Caco-2 (cell line): ENCODE measurements at regions not wholly inside any gene's neighbourhood (a gene's known extent, or its start where the extent isn't known, plus 50 kb on each side); places are given as distances from the start of the nearest gene placed in this dataset.

Experiments used
- BruUV-seq: library from RNA; stranded (reverse); fragments of 400-500 nt; replicated peaks from 2 replicates; lab custom pipeline; 2021; lab: Mats Ljungman, UMichigan
- CTCF ChIA-PET: fragments of 300-600 bp; sonication (Branson Sonifier 250); formaldehyde crosslinking; loops from one replicate; lab custom pipeline; 2022; ENCODE audit warnings: antibody characterized with exemption; lab: Charles Lee
- POLR2A ChIA-PET: fragments of 300-600 bp; sonication (Branson Sonifier 250); formaldehyde crosslinking; loops from one replicate; lab custom pipeline; 2022; ENCODE audit warnings: antibody characterized with exemption; lab: Charles Lee
- DNase-seq, 2 experiments: peaks; one replicate each; pipeline versions ENCODE4 v3.0.0 to v3.0.0-alpha.2; 2020 to 2022
- H3K27me3 ChIP-seq: replicated peaks from 2 replicates; pipeline ENCODE4 v1.6.0; 2011; ENCODE audit warnings: low read length; ENCODE audit not compliant: control insufficient read depth, insufficient read depth
- H3K36me3 ChIP-seq: 2 replicates; pipeline ENCODE4 v1.5.1; 2011; ENCODE audit warnings: low read length; ENCODE audit not compliant: control insufficient read depth, insufficient read depth
- H3K4me1 ChIP-seq: fragments of 250-450 bp; sonication (Bioruptor Pico); 2 replicates; pipeline ENCODE4 v1.5.1; 2020; ENCODE audit warnings: mild to moderate bottlenecking
- H3K4me3 ChIP-seq: 2 replicates; pipeline ENCODE4 v1.5.1; 2011; ENCODE audit warnings: low read depth, mild to moderate bottlenecking, control low read depth, low read length
- H3K9me3 ChIP-seq: fragments of 250-450 bp; sonication (Bioruptor Pico); 2 replicates; pipeline ENCODE4 v1.5.1; 2020; ENCODE audit warnings: mild to moderate bottlenecking, moderate library complexity
- H3K27ac Mint-ChIP-seq: one replicate; pipeline ENCODE4 v1.8.0; 2022; ENCODE audit warnings: mixed read lengths; ENCODE audit not compliant: unreplicated experiment
- H3K27me3 Mint-ChIP-seq: one replicate; pipeline ENCODE4 v1.8.0; 2022; ENCODE audit warnings: mixed read lengths; ENCODE audit not compliant: insufficient read depth, unreplicated experiment
- H3K36me3 Mint-ChIP-seq: one replicate; pipeline ENCODE4 v1.8.0; 2022; ENCODE audit warnings: mild to moderate bottlenecking, mixed read lengths; ENCODE audit not compliant: insufficient read depth, unreplicated experiment
- H3K4me1 Mint-ChIP-seq: one replicate; pipeline ENCODE4 v1.8.0; 2022; ENCODE audit warnings: low read depth, mixed read lengths; ENCODE audit not compliant: unreplicated experiment
- H3K4me3 Mint-ChIP-seq: one replicate; pipeline ENCODE4 v1.8.0; 2022; ENCODE audit warnings: mild to moderate bottlenecking, moderate library complexity, mixed read lengths; ENCODE audit not compliant: unreplicated experiment
- H3K9me3 Mint-ChIP-seq: one replicate; pipeline ENCODE4 v1.8.0; 2022; ENCODE audit warnings: mixed read lengths; ENCODE audit not compliant: unreplicated experiment
- CTCF ChIP-seq, 2 experiments: fragments of 200-600 bp in 1 of 2; IDR thresholded peaks; 1 replicate in 1 of 2; 2 replicates in 1 of 2; pipeline versions ENCODE4 v1.5.1 to v1.8.0; 2011 to 2022; ENCODE audit warnings: antibody characterized with exemption in 1 of 2, control low read depth in 1 of 2, inconsistent platforms in 1 of 2, low read depth in 1 of 2, low read length in 1 of 2, mild to moderate bottlenecking in 1 of 2, moderate library complexity in 1 of 2; ENCODE audit not compliant: insufficient read depth in 1 of 2, severe bottlenecking in 1 of 2, unreplicated experiment in 1 of 2
- intact Hi-C: fragments of 100-400 bp; cut with micrococcal nuclease; formaldehyde crosslinking; loops from one replicate; pipeline ENCODE4 v1.10.0; 2022; ENCODE audit not compliant: unreplicated experiment

DNA sequence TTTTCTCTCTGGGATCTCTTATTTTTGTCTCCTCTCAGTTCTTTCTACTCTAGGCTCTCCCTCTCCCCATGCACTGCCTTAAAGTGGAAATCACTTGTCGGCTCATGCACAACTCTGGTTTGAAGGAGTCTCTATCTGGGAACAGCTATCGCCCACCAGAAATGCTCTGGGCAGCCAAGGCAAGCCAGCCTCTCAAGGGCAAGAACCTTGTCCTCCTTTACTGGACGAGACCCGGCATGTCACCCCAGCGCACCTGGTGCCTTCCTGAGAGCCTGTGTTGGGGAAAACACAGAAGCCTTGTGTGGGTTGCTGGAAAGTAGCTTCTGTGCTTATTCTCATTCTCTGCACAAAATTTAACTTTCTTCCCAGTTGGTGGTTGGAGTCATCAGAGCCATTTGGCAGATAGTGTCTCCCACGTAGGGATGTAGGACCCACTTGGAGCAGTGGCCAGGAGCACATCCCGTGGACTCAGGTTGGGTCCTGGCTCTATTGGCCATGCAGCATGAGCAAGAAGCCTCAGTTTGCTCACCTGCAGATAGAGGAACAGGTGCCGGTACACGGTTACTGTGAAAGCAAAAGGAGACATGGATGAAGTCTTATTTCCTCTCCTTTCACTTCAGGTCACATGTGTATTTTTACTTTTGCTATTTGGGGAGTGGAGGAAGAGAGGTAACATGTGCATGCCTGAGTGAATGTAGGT lies 165.3 kb downstream of the IRX2 start:
- no peak for TF ChIP-seq CTCF (IDR thresholded peaks at IDR 0.05; ENCODE audit: insufficient read depth in 1 of 2, low read depth in 1 of 2, low read length in 1 of 2, severe bottlenecking in 1 of 2, unreplicated experiment in 1 of 2)
- POLR2A ChIA-PET: no interaction called here
- H3K4me3 ChIP-seq: no peak overlapping the region
- Mint-ChIP-seq H3K27ac (no peak overlapping the region), H3K4me1 (no peaks in the 10 kb centered on the region), H3K27me3 (peaks cover 4% of the 10 kb centered on the region), H3K4me3 (no peak overlapping the region), H3K36me3 (no peaks in the 10 kb centered on the region), H3K9me3 (no peaks in the 10 kb centered on the region)
- intact Hi-C loops: no loop called here
- no peaks in the 10 kb centered on the region for H3K36me3 ChIP-seq
- H3K4me1 ChIP-seq: no peaks in the 10 kb centered on the region
- no peaks in the 10 kb centered on the region for H3K27me3 ChIP-seq
- BruUV-seq: no TSS peak
- H3K9me3 ChIP-seq: no peaks in the 10 kb centered on the region
- DNase-seq: no peak
- CTCF ChIA-PET: no interaction called here

- intact Hi-C loops: no loop called here
- no peak for TF ChIP-seq CTCF (IDR thresholded peaks at IDR 0.05; ENCODE audit: insufficient read depth in 1 of 2, low read depth in 1 of 2, low read length in 1 of 2, severe bottlenecking in 1 of 2, unreplicated experiment in 1 of 2)
- H3K4me1 Mint-ChIP-seq: no peaks in the 10 kb centered on the region
Measured at GRCh38 chr5:2584579-2585269, 166.8 kb downstream of the IRX2 start.

DNA sequence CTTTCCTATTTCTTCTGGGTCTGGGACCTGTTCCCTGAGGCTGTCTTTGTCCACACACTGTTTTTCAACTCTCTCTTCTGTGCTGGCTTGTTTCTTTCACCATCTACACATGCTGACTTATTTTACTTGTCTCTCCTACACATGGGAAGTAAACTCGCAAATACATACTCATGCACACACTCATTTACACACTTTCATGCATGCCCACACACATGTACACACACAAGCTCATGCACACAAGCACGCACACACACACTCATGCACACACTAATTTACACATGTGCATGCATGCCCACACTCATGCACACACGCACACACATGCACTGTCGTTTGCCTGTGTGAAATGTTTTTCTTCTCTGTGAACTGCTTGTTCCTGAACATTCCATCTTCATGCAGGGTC lies 169.0 kb downstream of the IRX2 start:
- H3K36me3 Mint-ChIP-seq: no peaks in the 10 kb centered on the region
- CTCF ChIA-PET: no interaction called here
- no peaks in the 10 kb centered on the region for H3K9me3 Mint-ChIP-seq
- POLR2A ChIA-PET: no interaction called here
- no peak for DNase-seq
- intact Hi-C loops: no loop called here
- H3K4me3 ChIP-seq: no peak overlapping the region
- no peak for TF ChIP-seq CTCF (IDR thresholded peaks at IDR 0.05; ENCODE audit: insufficient read depth in 1 of 2, low read depth in 1 of 2, low read length in 1 of 2, severe bottlenecking in 1 of 2, unreplicated experiment in 1 of 2)
- no TSS peak for BruUV-seq
- no peaks in the 10 kb centered on the region for H3K4me1 ChIP-seq
- no peaks in the 10 kb centered on the region for H3K27me3 ChIP-seq
- no peak overlapping the region for H3K27ac Mint-ChIP-seq
- H3K36me3 ChIP-seq: no peaks in the 10 kb centered on the region
- H3K9me3 ChIP-seq: no peaks in the 10 kb centered on the region
- no peak overlapping the region for H3K4me3 Mint-ChIP-seq
- H3K4me1 Mint-ChIP-seq: no peaks in the 10 kb centered on the region
- peaks cover 14% of the 10 kb centered on the region for H3K27me3 Mint-ChIP-seq

More at GRCh38 chr5:2584579-2585269, 166.8 kb downstream of the IRX2 start:
- no peak overlapping the region for H3K27ac Mint-ChIP-seq
- Histone ChIP-seq H3K9me3 (no peaks in the 10 kb centered on the region), H3K4me3 (no peak overlapping the region), H3K4me1 (no peaks in the 10 kb centered on the region), H3K36me3 (no peaks in the 10 kb centered on the region), H3K27me3 (no peaks in the 10 kb centered on the region)
- H3K9me3 Mint-ChIP-seq: no peaks in the 10 kb centered on the region
- no peak for DNase-seq
- H3K4me3 Mint-ChIP-seq: no peak overlapping the region
- peaks cover 7% of the 10 kb centered on the region for H3K27me3 Mint-ChIP-seq
- no peaks in the 10 kb centered on the region for H3K36me3 Mint-ChIP-seq
- CTCF ChIA-PET: no interaction called here
- no TSS peak for BruUV-seq
- POLR2A ChIA-PET: no interaction called here
